Calu3 (cell line): ENCODE measurements at regions not wholly inside any gene's neighbourhood (a gene's known extent, or its start where the extent isn't known, plus 50 kb on each side); places are given as distances from the start of the nearest gene placed in this dataset.

Experiments used
- BruUV-seq: library from RNA; stranded (reverse); fragments of 400-500 nt; replicated peaks from 2 replicates; lab custom pipeline; 2021; lab: Mats Ljungman, UMichigan
- CTCF ChIA-PET: fragments of 300-600 bp; sonication (Branson Sonifier 250); formaldehyde crosslinking; loops from one replicate; lab custom pipeline; 2022; ENCODE audit warnings: antibody characterized with exemption; lab: Charles Lee
- DNase-seq: peaks from one replicate; pipeline ENCODE4 v3.0.0; 2022
- H3K27ac Mint-ChIP-seq: one replicate; pipeline ENCODE4 v1.8.0; 2022; ENCODE audit warnings: mixed read lengths; ENCODE audit not compliant: unreplicated experiment
- H3K27me3 Mint-ChIP-seq: one replicate; pipeline ENCODE4 v1.8.0; 2022; ENCODE audit warnings: mixed read lengths; ENCODE audit not compliant: unreplicated experiment
- H3K36me3 Mint-ChIP-seq: one replicate; pipeline ENCODE4 v1.8.0; 2022; ENCODE audit warnings: mild to moderate bottlenecking, moderate library complexity, mixed read lengths; ENCODE audit not compliant: insufficient read depth, unreplicated experiment
- H3K4me1 Mint-ChIP-seq: one replicate; pipeline ENCODE4 v1.8.0; 2022; ENCODE audit warnings: mild to moderate bottlenecking, low read depth, mixed read lengths; ENCODE audit not compliant: unreplicated experiment
- H3K4me3 Mint-ChIP-seq: one replicate; pipeline ENCODE4 v1.8.0; 2022; ENCODE audit warnings: mild to moderate bottlenecking, low read depth, moderate library complexity, mixed read lengths; ENCODE audit not compliant: unreplicated experiment
- H3K9me3 Mint-ChIP-seq: one replicate; pipeline ENCODE4 v1.8.0; 2022; ENCODE audit warnings: low read depth, mixed read lengths; ENCODE audit not compliant: unreplicated experiment
- CTCF ChIP-seq: fragments of 200-600 bp; IDR thresholded peaks from one replicate; pipeline ENCODE4 v1.8.0; 2022; ENCODE audit warnings: antibody characterized with exemption; ENCODE audit not compliant: unreplicated experiment
- intact Hi-C: fragments of 100-400 bp; cut with micrococcal nuclease; formaldehyde crosslinking; loops from one replicate; pipeline ENCODE4 v1.10.0; 2022; ENCODE audit not compliant: unreplicated experiment

- Mint-ChIP-seq H3K4me1 (no peaks in the 10 kb centered on the region), H3K27me3 (peaks cover 23% of the 10 kb centered on the region)
- no TSS peak for BruUV-seq
Observed at GRCh38 chr12:108419949-108420348, 80.8 kb upstream of the CMKLR1 start.

GRCh38 chr12:108418164-108418890, 79.2 kb upstream of the CMKLR1 start:
- intact Hi-C loops, result no loop called here
- Mint-ChIP-seq H3K4me3 (no peak overlapping the region), H3K36me3 (no peaks in the 10 kb centered on the region), H3K27me3 (peaks cover 22% of the 10 kb centered on the region), H3K9me3 (no peaks in the 10 kb centered on the region), H3K27ac (no peak overlapping the region), H3K4me1 (no peaks in the 10 kb centered on the region)
- no TSS peak for BruUV-seq
- DNase-seq, result no peak
- no peak for TF ChIP-seq CTCF
- CTCF ChIA-PET, result no interaction called here

More at GRCh38 chr12:108419949-108420348, 80.8 kb upstream of the CMKLR1 start:
- Mint-ChIP-seq H3K36me3 (no peaks in the 10 kb centered on the region), H3K9me3 (no peaks in the 10 kb centered on the region), H3K4me3 (no peak overlapping the region), H3K27ac (no peak overlapping the region)
- TF ChIP-seq CTCF, result no peak
- intact Hi-C loops, result no loop called here
- CTCF ChIA-PET, result interaction anchor here (0.6 kb wide), 1 partner anchor 140 kb away, joined by 3 read pairs; no protein-coding TSS in a partner anchor
- DNase-seq, result no peak

- H3K27me3 Mint-ChIP-seq, result peaks cover 42% of the 10 kb centered on the region
- no peak for DNase-seq
Observed at GRCh38 chr12:108414021-108414420, 74.9 kb upstream of the CMKLR1 start.

GRCh38 chr12:108410689-108411088, 71.6 kb upstream of the CMKLR1 start:
- Mint-ChIP-seq H3K27me3 (peaks cover 54% of the 10 kb centered on the region), H3K27ac (no peak overlapping the region), H3K4me1 (no peaks in the 10 kb centered on the region), H3K36me3 (no peaks in the 10 kb centered on the region), H3K4me3 (no peak overlapping the region), H3K9me3 (peaks cover 3% of the 10 kb centered on the region)
- intact Hi-C loops, result no loop called here
- no TSS peak for BruUV-seq
- no peak for TF ChIP-seq CTCF
- CTCF ChIA-PET, result no interaction called here
- DNase-seq, result no peak

More at GRCh38 chr12:108414021-108414420, 74.9 kb upstream of the CMKLR1 start:
- Mint-ChIP-seq H3K9me3 (no peaks in the 10 kb centered on the region), H3K4me1 (no peaks in the 10 kb centered on the region), H3K4me3 (no peak overlapping the region), H3K36me3 (no peaks in the 10 kb centered on the region), H3K27ac (no peak overlapping the region)
- TF ChIP-seq CTCF, result no peak
- CTCF ChIA-PET, result no interaction called here
- intact Hi-C loops, result no loop called here
- no TSS peak for BruUV-seq
